Renal pelvis (tissue), 1 donor: ENCODE measurements at regions not wholly inside any gene's neighbourhood (a gene's known extent, or its start where the extent isn't known, plus 50 kb on each side); places are given as distances from the start of the nearest gene placed in this dataset.

Experiments
- DNase-seq: peaks from one replicate; pipeline ENCODE4 v3.0.0-alpha.2; 2013

- DNase-seq, result no peak
Observed at GRCh38 chr1:38547321-38547720, 312.3 kb downstream of the RRAGC start.

GRCh38 chr1:38546636-38547035, 312.9 kb downstream of the RRAGC start:
- no peak for DNase-seq

DNA sequence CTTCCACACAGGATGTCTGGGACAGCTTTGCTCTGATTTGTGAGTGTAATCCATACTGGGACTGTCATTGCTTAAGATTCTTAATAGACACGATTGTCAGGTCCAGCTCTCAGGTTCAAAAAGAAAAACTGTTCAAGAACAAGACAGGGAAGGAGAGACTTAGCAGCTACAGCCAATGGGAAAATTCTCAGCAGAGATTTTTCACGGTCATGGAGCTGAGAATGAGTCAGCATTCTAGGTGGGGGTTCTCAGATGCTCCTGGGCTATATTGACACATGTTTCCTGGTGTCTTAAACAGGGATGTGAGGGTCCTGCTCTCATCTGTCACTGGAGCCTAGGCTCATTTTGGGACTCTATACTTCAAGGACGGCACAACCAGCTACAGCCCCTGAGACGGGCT, 318.3 kb downstream of the RRAGC start:
- DNase-seq, result no peak

DNA sequence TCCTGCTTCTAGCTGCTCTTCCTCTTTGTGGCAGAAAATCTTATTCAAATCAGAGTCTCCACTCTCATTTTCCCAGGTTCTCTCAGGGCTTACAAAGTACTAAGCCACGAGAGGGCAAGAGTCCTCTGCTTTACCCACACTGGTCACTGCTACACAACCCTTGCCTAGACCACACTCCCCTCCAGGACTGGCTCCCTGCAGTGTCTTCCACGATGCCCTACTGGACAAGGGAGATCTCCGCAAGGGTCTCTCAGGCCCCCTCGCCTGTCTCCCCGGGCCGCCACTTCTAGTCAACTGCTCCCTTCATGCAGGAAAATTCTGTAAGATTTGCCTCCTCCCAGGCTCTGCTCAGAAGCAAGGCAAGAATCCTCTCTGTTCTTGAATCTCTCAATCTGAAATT, 319.6 kb downstream of the RRAGC start:
- no peak for DNase-seq

GRCh38 chr1:38538834-38539233, 320.7 kb downstream of the RRAGC start:
- no peak for DNase-seq

- no peak for DNase-seq
Observed at GRCh38 chr1:38536089-38536488, 323.5 kb downstream of the RRAGC start.

- no peak for DNase-seq
Observed at GRCh38 chr1:38534473-38534823, 325.1 kb downstream of the RRAGC start.

GRCh38 chr1:38533772-38534472, 325.6 kb downstream of the RRAGC start:
- no peak for DNase-seq

DNA sequence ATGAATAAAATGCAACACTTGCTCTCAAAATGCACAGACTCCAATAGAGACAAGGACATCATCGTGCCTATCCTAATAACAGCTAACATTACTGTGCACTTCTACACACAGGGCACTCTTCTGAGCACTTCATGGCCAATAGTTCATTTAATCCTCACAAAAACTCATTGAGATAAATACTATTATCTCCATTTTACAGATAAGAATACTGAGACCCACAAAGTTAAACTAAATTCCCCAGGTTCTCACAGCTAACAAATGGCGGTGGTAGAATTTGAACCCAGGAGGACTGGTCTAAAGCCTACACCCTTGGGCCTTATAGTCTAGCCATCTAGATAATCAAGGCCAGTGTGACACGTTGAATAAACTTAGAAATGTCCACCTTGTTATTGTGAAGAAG, 328.6 kb downstream of the RRAGC start:
- DNase-seq, result no peak

- no peak for DNase-seq
Observed at GRCh38 chr1:38529946-38530345, 329.6 kb downstream of the RRAGC start.

GRCh38 chr1:38529391-38529790, 330.2 kb downstream of the RRAGC start:
- DNase-seq, result no peak

- DNase-seq, result no peak
Observed at GRCh38 chr1:38528623-38529022, 330.9 kb downstream of the RRAGC start.

- DNase-seq, result no peak
Observed at GRCh38 chr1:38527373-38527966, 332.1 kb downstream of the RRAGC start.

GRCh38 chr1:38526046-38526445, 333.5 kb downstream of the RRAGC start:
- no peak for DNase-seq

DNA sequence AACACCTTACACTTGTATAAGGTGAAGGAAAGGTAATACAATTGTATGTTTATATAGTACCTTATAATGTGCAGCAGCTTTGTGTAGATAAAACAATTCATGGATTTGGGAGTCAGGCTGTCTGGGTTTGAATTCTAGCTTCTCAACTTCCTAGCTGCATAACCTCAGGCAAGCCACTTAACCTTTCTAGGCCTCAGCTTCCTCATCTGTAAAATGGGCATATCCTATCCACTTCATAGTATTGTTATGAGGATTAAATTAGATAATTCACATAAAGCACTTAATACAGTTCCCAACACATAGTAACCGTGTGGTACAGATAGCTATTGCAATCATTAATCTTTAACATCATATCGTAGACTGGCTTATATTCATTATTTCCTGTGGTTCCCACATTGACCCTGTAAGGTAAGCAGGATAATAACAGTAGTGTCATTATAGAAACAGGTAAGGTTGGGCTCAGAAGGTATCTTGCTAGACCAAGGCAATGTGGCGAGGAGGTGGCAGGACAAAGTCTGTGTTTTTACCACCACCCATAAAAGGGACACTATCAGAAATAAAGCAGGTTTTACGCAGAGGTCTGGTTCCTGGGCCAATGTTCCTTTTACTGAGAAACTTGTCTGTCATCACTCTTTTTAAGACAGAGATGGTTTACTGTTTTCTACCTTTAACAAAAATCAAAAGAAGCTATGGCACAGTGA, 334.1 kb downstream of the RRAGC start:
- no peak for DNase-seq

GRCh38 chr1:38524025-38524641, 335.4 kb downstream of the RRAGC start:
- no peak for DNase-seq

DNA sequence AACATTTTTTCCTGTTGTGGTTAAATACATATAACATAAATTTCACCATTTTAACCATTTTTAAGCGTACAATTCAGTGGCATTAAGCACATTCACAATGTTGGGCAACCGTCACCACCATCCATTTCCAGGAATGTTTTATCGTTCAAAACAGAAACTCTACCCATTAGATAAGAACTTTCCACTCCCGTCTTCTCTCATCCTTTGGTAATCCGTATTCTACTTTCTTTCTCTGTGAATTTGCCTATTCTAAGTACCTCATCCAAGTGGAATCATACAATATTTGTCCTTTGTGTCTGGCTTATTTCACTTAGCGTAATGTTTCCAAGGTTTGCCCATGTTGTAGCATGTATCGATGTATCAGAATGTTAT, 336.0 kb downstream of the RRAGC start:
- no peak for DNase-seq

- no peak for DNase-seq
Observed at GRCh38 chr1:38522915-38523567, 336.5 kb downstream of the RRAGC start.

- no peak for DNase-seq
Observed at GRCh38 chr1:38516560-38516959, 343.0 kb downstream of the RRAGC start.

DNA sequence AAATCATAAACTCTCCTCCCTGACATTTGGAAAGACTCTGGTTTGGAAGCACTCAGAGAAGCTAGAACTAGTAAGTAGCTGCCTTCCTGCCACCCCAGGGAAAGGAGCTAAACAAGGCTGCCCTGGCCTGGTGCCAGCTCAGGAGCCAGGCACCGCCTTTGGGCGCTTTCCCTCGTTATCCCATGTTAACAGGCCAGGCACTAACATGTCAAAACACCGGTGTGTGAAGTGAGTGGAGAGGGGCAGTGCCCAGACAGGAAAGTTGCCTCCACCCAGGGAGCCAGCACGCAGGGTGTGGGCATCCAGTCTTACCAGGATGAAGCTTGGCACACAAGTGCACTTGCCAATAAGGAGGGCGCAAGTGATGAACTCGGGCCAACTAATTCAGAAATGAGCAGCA, 346.8 kb downstream of the RRAGC start:
- DNase-seq, result no peak

- no peak for DNase-seq
Observed at GRCh38 chr1:38512024-38512767, 347.4 kb downstream of the RRAGC start.

- DNase-seq, result no peak
Observed at GRCh38 chr1:38508232-38508631, 351.3 kb downstream of the RRAGC start.
